PFSK-1 (cell line): ENCODE measurements at regions not wholly inside any gene's neighbourhood (a gene's known extent, or its start where the extent isn't known, plus 50 kb on each side); places are given as distances from the start of the nearest gene placed in this dataset.

Experiments used
- SIN3A ChIP-seq: IDR thresholded peaks from 2 replicates; pipeline ENCODE4 v1.6.1; 2012; ENCODE audit warnings: mild to moderate bottlenecking, low read length, moderate library complexity, borderline replicate concordance; ENCODE audit not compliant: insufficient read depth
- TF ChIP-seq, protein P1 (sequence below), 2 experiments: IDR thresholded peaks; 2 replicates each; pipeline versions ENCODE4 v1.6.1 to v1.8.0; 2011 to 2012; ENCODE audit warnings: low read depth in 2 of 2, low read length in 2 of 2, control low read depth in 1 of 2, inconsistent platforms in 1 of 2, mild to moderate bottlenecking in 1 of 2, moderate library complexity in 1 of 2; ENCODE audit not compliant: insufficient read depth in 1 of 2

DNA sequence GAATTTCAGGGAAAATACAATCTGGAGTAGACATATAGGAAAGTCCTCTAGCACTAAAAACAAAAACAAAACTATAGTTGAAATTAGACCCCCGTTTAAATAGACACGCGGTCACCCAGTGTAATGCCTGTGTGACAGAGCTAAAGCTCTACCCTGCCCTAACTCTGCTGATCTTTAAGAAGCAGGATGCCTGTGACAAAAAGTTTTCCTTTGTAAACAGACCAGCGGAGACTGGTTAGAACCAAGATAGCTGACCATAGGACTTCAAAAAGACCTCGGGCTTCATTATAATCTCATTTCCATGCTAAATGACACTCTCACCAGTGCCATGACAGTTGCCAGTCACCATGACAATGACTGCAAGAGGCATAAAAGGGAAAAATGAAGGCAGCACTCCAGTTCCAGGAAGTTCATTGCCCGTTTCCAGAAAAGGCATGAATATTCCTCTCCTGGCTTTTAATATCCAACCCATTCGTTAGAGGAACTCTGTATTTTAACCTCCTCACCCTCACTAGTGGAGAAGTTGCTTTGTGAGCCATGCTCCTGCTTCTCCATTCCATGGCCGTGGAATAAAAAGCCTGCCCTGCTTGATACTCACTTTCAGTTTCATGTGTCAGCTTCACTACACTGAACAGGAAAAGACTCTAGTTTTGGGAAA lies 157.2 kb upstream of the COPS8 start:
- TF ChIP-seq, protein P1, sequence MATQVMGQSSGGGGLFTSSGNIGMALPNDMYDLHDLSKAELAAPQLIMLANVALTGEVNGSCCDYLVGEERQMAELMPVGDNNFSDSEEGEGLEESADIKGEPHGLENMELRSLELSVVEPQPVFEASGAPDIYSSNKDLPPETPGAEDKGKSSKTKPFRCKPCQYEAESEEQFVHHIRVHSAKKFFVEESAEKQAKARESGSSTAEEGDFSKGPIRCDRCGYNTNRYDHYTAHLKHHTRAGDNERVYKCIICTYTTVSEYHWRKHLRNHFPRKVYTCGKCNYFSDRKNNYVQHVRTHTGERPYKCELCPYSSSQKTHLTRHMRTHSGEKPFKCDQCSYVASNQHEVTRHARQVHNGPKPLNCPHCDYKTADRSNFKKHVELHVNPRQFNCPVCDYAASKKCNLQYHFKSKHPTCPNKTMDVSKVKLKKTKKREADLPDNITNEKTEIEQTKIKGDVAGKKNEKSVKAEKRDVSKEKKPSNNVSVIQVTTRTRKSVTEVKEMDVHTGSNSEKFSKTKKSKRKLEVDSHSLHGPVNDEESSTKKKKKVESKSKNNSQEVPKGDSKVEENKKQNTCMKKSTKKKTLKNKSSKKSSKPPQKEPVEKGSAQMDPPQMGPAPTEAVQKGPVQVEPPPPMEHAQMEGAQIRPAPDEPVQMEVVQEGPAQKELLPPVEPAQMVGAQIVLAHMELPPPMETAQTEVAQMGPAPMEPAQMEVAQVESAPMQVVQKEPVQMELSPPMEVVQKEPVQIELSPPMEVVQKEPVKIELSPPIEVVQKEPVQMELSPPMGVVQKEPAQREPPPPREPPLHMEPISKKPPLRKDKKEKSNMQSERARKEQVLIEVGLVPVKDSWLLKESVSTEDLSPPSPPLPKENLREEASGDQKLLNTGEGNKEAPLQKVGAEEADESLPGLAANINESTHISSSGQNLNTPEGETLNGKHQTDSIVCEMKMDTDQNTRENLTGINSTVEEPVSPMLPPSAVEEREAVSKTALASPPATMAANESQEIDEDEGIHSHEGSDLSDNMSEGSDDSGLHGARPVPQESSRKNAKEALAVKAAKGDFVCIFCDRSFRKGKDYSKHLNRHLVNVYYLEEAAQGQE (IDR thresholded peaks at IDR 0.05; ENCODE audit: insufficient read depth in 1 of 2, low read depth in 2 of 2, low read length in 2 of 2), result no peak
- no peak for TF ChIP-seq SIN3A
